ENCODE measurements at regions not wholly inside any gene's neighbourhood (a gene's known extent, or its start where the extent isn't known, plus 50 kb on each side); places are given as distances from the start of the nearest gene placed in this dataset.
A peak's percentile ranks its signal among the peaks of the same experiment; 100 is the strongest.

DNA sequence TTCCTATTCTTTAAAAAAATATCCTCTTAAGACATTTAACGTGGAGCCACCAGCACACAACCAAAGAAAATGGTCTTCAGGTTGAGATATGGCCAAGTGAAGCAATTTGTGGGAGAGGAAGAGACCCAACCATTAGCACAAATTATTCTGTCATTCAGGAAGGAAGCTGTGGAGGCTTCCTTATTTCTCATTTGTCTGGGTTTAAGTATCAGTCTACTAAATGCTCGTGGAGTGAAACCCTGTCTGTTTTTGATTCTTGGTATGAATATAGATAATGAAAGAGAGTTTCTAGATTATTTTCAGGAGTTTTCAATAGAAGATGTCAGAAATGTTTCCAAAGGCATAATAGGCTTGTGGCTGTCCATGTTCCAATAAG is 125.1 kb downstream of the GPR65 start:
- peaks cover 4 to 5% of the 10 kb centered on the region in 2 donors for H3K4me1 ChIP-seq (ENCODE audit: control insufficient read depth in 2 of 2, insufficient read depth in 2 of 2, low read length in 2 of 2)
- H3K27me3 ChIP-seq (replicated peaks in 1 of 4; ENCODE audit: control extremely low read depth in 1 of 4, control insufficient read depth in 3 of 4, insufficient read depth in 4 of 4, low read length in 3 of 4), result peaks cover 0 to 6% (median 2%) of the 10 kb centered on the region in 4 experiments
- H3K4me1 Mint-ChIP-seq, result peaks cover 8% of the 10 kb centered on the region
- H3K9me3 Mint-ChIP-seq (ENCODE audit: insufficient read depth), result peaks cover 6% of the 10 kb centered on the region
- H3K79me2 ChIP-seq (ENCODE audit: control insufficient read depth, insufficient read depth, low read length), result no peaks in the 10 kb centered on the region
- no peak overlapping the region for H3K9ac ChIP-seq (ENCODE audit: low read length)
- peaks cover 24% of the 10 kb centered on the region for H3K27me3 Mint-ChIP-seq
- no peak for TF ChIP-seq EZH2 (IDR thresholded peaks at IDR 0.05; ENCODE audit: borderline replicate concordance, insufficient read depth, low read depth, low read length, poor library complexity, severe bottlenecking)
- TF ChIP-seq, protein P1, sequence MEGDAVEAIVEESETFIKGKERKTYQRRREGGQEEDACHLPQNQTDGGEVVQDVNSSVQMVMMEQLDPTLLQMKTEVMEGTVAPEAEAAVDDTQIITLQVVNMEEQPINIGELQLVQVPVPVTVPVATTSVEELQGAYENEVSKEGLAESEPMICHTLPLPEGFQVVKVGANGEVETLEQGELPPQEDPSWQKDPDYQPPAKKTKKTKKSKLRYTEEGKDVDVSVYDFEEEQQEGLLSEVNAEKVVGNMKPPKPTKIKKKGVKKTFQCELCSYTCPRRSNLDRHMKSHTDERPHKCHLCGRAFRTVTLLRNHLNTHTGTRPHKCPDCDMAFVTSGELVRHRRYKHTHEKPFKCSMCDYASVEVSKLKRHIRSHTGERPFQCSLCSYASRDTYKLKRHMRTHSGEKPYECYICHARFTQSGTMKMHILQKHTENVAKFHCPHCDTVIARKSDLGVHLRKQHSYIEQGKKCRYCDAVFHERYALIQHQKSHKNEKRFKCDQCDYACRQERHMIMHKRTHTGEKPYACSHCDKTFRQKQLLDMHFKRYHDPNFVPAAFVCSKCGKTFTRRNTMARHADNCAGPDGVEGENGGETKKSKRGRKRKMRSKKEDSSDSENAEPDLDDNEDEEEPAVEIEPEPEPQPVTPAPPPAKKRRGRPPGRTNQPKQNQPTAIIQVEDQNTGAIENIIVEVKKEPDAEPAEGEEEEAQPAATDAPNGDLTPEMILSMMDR (IDR thresholded peaks at IDR 0.05), result no peak
- peak overlapping the region; percentile 24 for H3K4me3 Mint-ChIP-seq
- CTCF ChIA-PET, result interaction anchor here (0.5 to 2.1 kb wide), 2 partner anchors 32 to 39 kb away, joined by 4 to 5 read pairs; no protein-coding TSS in a partner anchor
- H2AFZ ChIP-seq (ENCODE audit: insufficient read depth, low read depth, low read length, poor library complexity, severe bottlenecking), result no peak overlapping the region
- no peak overlapping the region for H3K27ac Mint-ChIP-seq
- WGBS (ENCODE audit: insufficient coverage), result 0% methylated on average over 1 of the region's 2 CpGs
- no peak overlapping the region for H3K27ac ChIP-seq (ENCODE audit: low read length in 2 of 2)
- no peaks in the 10 kb centered on the region for H4K20me1 ChIP-seq (ENCODE audit: control insufficient read depth, insufficient read depth, low read length, poor library complexity, severe bottlenecking)
- peaks cover 0 to 4% (median 4%) of the 10 kb centered on the region in 3 donors for H3K9me3 ChIP-seq (ENCODE audit: control extremely low read depth in 1 of 3, control insufficient read depth in 2 of 3, insufficient read depth in 1 of 3, low read length in 2 of 3)
- H3K36me3 ChIP-seq (replicated peaks in 1 of 2; ENCODE audit: control extremely low read depth in 1 of 2, control insufficient read depth in 1 of 2, extremely low read depth in 1 of 2, insufficient read depth in 2 of 2, low read length in 1 of 2), result no peaks in the 10 kb centered on the region
- ATAC-seq (ENCODE audit: low read depth), result no peak
- no peak overlapping the region for H3K4me3 ChIP-seq (ENCODE audit: control extremely low read depth in 1 of 5, extremely low read depth in 1 of 5, insufficient read depth in 1 of 5, low read depth in 2 of 5, low read length in 4 of 5)
- DNase-seq, result no peak
- intact Hi-C loops (cut with micrococcal nuclease), result no loop called here
- H3K4me2 ChIP-seq (replicated peaks; ENCODE audit: low read depth, low read length, poor library complexity, severe bottlenecking), result peak overlapping the region; percentile 24
- POLR2A ChIA-PET, result no interaction called here
